ENCODE measurements at regions not wholly inside any gene's neighbourhood (a gene's known extent, or its start where the extent isn't known, plus 50 kb on each side); places are given as distances from the start of the nearest gene placed in this dataset.

DNA sequence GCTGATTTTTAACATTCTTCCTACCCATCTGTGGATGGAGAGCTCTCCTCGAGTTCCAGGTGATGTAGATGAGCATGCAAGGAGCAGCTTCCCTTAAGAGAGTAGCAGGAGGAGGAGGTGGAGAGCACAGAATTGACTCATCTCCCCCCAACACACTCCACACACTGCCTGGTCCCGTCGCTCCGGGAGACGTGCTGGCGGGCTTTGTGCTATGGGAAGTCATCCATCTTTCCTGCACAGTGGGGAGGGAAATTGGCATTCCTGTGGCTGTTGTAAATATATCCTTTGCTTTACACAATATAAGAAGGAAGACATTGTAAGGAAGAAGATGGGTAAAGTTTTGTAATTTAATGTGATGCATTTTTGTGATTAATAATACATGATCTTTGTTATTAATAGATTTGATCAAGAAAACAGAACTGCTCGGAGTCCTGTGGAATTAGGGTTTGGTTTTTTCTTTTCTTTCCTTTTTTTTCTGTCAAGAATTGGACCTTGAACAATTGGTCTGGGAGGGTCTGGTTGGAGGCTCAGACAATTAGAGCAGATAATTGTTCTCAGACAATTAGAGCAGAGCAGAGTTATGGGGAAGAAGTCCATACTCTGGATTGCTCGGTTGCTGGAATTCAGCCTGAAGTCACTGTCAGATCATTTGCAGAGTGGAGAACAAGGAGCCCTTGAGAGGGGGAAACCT is 297.8 kb downstream of the GADD45G start:
- no peak overlapping the region for H3K9ac ChIP-seq (ENCODE audit: low read length)
- no peaks in the 10 kb centered on the region for H4K20me1 ChIP-seq (ENCODE audit: insufficient read depth, low read length)
- no peaks in the 10 kb centered on the region for H3K4me1 ChIP-seq (ENCODE audit: low read length)
- H3K27me3 ChIP-seq (replicated peaks; ENCODE audit: insufficient read depth, low read length) = no peaks in the 10 kb centered on the region
- H3K36me3 ChIP-seq (replicated peaks; ENCODE audit: insufficient read depth, low read length) = no peaks in the 10 kb centered on the region
- DNase-seq = no peak
- H3K4me2 ChIP-seq (ENCODE audit: low read depth, low read length) = no peak overlapping the region
- H3K9me3 ChIP-seq (replicated peaks; ENCODE audit: insufficient read depth, low read length) = no peaks in the 10 kb centered on the region
- no peak overlapping the region for H3K27ac ChIP-seq (ENCODE audit: low read length)
- H3F3A ChIP-seq (ENCODE audit: insufficient read depth, low read length) = no peaks in the 10 kb centered on the region
- no peaks in the 10 kb centered on the region for H3K9me2 ChIP-seq (replicated peaks; ENCODE audit: insufficient read depth, low read length)
- TF ChIP-seq, protein P1, sequence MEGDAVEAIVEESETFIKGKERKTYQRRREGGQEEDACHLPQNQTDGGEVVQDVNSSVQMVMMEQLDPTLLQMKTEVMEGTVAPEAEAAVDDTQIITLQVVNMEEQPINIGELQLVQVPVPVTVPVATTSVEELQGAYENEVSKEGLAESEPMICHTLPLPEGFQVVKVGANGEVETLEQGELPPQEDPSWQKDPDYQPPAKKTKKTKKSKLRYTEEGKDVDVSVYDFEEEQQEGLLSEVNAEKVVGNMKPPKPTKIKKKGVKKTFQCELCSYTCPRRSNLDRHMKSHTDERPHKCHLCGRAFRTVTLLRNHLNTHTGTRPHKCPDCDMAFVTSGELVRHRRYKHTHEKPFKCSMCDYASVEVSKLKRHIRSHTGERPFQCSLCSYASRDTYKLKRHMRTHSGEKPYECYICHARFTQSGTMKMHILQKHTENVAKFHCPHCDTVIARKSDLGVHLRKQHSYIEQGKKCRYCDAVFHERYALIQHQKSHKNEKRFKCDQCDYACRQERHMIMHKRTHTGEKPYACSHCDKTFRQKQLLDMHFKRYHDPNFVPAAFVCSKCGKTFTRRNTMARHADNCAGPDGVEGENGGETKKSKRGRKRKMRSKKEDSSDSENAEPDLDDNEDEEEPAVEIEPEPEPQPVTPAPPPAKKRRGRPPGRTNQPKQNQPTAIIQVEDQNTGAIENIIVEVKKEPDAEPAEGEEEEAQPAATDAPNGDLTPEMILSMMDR (IDR thresholded peaks at IDR 0.05; ENCODE audit: low read length) = no peak
- TF ChIP-seq EZH2 (optimal IDR thresholded peaks at IDR 0.05; ENCODE audit: low read depth, low read length) = no peak
- no peak for TF ChIP-seq EZH2phosphoT487 (IDR thresholded peaks at IDR 0.05; ENCODE audit: low read length)
- no peak overlapping the region for H3K4me3 ChIP-seq (ENCODE audit: low read length)
- H2AFZ ChIP-seq (ENCODE audit: low read length) = no peak overlapping the region
- no peaks in the 10 kb centered on the region for H3K79me2 ChIP-seq (ENCODE audit: low read length)

DNA sequence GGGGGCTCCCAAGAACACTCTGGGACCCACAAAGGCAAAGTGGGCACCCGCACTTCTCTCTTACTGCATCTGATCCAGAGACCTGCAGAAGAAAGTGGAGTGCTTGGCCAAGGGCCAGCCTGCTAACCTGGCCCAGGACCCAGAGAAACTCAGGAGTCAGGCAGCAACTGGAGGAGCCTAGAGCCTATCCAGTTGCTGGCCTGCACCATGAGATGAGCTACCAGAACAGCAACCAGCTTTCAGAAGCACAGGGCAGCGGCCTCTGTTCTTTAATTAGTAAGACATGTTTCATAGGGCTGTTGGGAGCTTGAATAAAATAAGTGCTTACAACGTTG is 298.3 kb downstream of the GADD45G start:
- Histone ChIP-seq H3K4me1 (ENCODE audit: low read length) (no peaks in the 10 kb centered on the region), H3K27ac (ENCODE audit: low read length) (no peak overlapping the region)

DNA sequence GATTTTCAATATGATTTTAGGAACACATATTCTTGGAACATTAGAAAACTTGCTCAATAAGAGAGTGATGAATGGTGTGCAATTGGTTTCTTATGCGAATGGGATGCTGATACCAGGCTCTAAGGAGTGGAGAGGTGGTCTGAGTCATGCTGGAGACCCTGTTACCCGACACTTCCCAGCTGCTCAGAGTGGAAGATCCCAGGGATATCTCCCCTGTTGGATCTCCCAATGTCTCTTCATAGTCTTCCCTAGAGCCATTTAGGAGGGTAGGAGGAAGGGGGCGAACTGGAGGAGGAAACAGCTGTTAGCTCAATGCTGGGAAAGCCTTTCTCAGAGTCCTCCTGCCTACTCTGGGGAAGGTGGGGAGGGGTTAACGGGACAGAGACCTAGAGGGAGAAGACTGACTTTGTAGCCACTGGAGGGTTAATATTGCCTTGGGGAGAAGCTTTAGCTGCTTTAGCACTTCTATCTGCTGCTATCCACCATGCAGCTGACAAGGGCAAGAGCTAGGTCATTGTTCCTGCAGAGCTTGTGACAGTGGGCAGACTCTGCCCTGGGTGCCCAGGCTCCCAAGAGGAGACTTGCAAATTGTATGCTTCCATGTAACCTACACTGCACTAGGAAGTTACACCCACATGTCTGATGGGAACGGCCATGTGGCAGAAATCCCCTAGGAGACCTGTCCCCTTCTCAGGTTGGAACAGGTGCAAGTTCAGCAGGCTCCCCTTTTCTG is 301.0 kb downstream of the GADD45G start:
- DNase-seq = no peak
- no peak overlapping the region for H3K4me2 ChIP-seq (ENCODE audit: low read depth, low read length)
- no peak overlapping the region for H3K9ac ChIP-seq (ENCODE audit: low read length)

More for the DNA sequence above, 298.3 kb downstream of the GADD45G start:
- H3K9me3 ChIP-seq (replicated peaks; ENCODE audit: insufficient read depth, low read length) = no peaks in the 10 kb centered on the region
- no peak overlapping the region for H3K4me3 ChIP-seq (ENCODE audit: low read length)
- H2AFZ ChIP-seq (ENCODE audit: low read length) = no peak overlapping the region
- H3F3A ChIP-seq (ENCODE audit: insufficient read depth, low read length) = no peaks in the 10 kb centered on the region
- H3K4me2 ChIP-seq (ENCODE audit: low read depth, low read length) = no peak overlapping the region
- no peaks in the 10 kb centered on the region for H3K79me2 ChIP-seq (ENCODE audit: low read length)
- H4K20me1 ChIP-seq (ENCODE audit: insufficient read depth, low read length) = no peaks in the 10 kb centered on the region
- DNase-seq = no peak
- no peak overlapping the region for H3K9ac ChIP-seq (ENCODE audit: low read length)
- H3K36me3 ChIP-seq (replicated peaks; ENCODE audit: insufficient read depth, low read length) = no peaks in the 10 kb centered on the region
- H3K27me3 ChIP-seq (replicated peaks; ENCODE audit: insufficient read depth, low read length) = no peaks in the 10 kb centered on the region
- TF ChIP-seq, protein P1 (IDR thresholded peaks at IDR 0.05; ENCODE audit: low read length) = no peak
- no peak for TF ChIP-seq EZH2 (optimal IDR thresholded peaks at IDR 0.05; ENCODE audit: low read depth, low read length)
- TF ChIP-seq EZH2phosphoT487 (IDR thresholded peaks at IDR 0.05; ENCODE audit: low read length) = no peak
- no peaks in the 10 kb centered on the region for H3K9me2 ChIP-seq (replicated peaks; ENCODE audit: insufficient read depth, low read length)

More for the DNA sequence above, 301.0 kb downstream of the GADD45G start:
- H3K79me2 ChIP-seq (ENCODE audit: low read length) = no peaks in the 10 kb centered on the region
- no peaks in the 10 kb centered on the region for H4K20me1 ChIP-seq (ENCODE audit: insufficient read depth, low read length)
- H3F3A ChIP-seq (ENCODE audit: insufficient read depth, low read length) = no peaks in the 10 kb centered on the region
- TF ChIP-seq EZH2 (optimal IDR thresholded peaks at IDR 0.05; ENCODE audit: low read depth, low read length) (no peak), EZH2phosphoT487 (IDR thresholded peaks at IDR 0.05; ENCODE audit: low read length) (no peak)
- TF ChIP-seq, protein P1 (IDR thresholded peaks at IDR 0.05; ENCODE audit: low read length) = no peak
- no peaks in the 10 kb centered on the region for H3K27me3 ChIP-seq (replicated peaks; ENCODE audit: insufficient read depth, low read length)
- no peak overlapping the region for H2AFZ ChIP-seq (ENCODE audit: low read length)
- no peaks in the 10 kb centered on the region for H3K9me3 ChIP-seq (replicated peaks; ENCODE audit: insufficient read depth, low read length)
- no peaks in the 10 kb centered on the region for H3K36me3 ChIP-seq (replicated peaks; ENCODE audit: insufficient read depth, low read length)
- no peaks in the 10 kb centered on the region for H3K4me1 ChIP-seq (ENCODE audit: low read length)
- H3K9me2 ChIP-seq (replicated peaks; ENCODE audit: insufficient read depth, low read length) = no peaks in the 10 kb centered on the region
- H3K27ac ChIP-seq (ENCODE audit: low read length) = no peak overlapping the region
- H3K4me3 ChIP-seq (ENCODE audit: low read length) = no peak overlapping the region
